ENCODE measurements at regions not wholly inside any gene's neighbourhood (a gene's known extent, or its start where the extent isn't known, plus 50 kb on each side); places are given as distances from the start of the nearest gene placed in this dataset.
"Not testable (repeated sequence)": the region's sequence is repeated elsewhere in the genome, so short reads cannot be mapped to it uniquely, and the experiment has no call there.

GRCh38 chr14:88929656-88930436 is 105.4 kb downstream of the TTC8 start:
- peak; percentile 4 for DNase-seq (ENCODE audit: low read depth)

GRCh38 chr14:88931321-88932110 is 107.1 kb downstream of the TTC8 start:
- DNase-seq (ENCODE audit: low read depth), result no peak

- DNase-seq (ENCODE audit: low read depth), result peak; percentile 10
These were observed 108.7 kb downstream of the TTC8 start for GRCh38 chr14:88933191-88933590.

- DNase-seq (ENCODE audit: low read depth), result peak; percentile 5
These were observed 109.9 kb downstream of the TTC8 start for GRCh38 chr14:88934351-88934806.

- no peak for DNase-seq (ENCODE audit: low read depth)
These were observed 110.6 kb downstream of the TTC8 start for GRCh38 chr14:88935083-88935482.

GRCh38 chr14:88937706-88938105 is 113.3 kb downstream of the TTC8 start:
- peak; percentile 65 for DNase-seq (ENCODE audit: low read depth)

GRCh38 chr14:88940671-88941070 is 116.2 kb downstream of the TTC8 start:
- no peak for DNase-seq (ENCODE audit: low read depth)

GRCh38 chr14:88941414-88941813 is 117.0 kb downstream of the TTC8 start:
- no peak for DNase-seq (ENCODE audit: low read depth)

- no peak for DNase-seq (ENCODE audit: low read depth)
These were observed 123.5 kb downstream of the TTC8 start for GRCh38 chr14:88947646-88948598.

GRCh38 chr14:88950069-88950468 is 125.6 kb downstream of the TTC8 start:
- DNase-seq (ENCODE audit: low read depth), result no peak

- DNase-seq (ENCODE audit: low read depth), result no peak
These were observed 126.9 kb downstream of the TTC8 start for GRCh38 chr14:88951370-88951769.

- no peak for DNase-seq (ENCODE audit: low read depth)
These were observed 128.4 kb downstream of the TTC8 start for GRCh38 chr14:88952901-88953300.

GRCh38 chr14:88955455-88955854 is 131.0 kb downstream of the TTC8 start:
- peak; percentile 68 for DNase-seq (ENCODE audit: low read depth)

- DNase-seq (ENCODE audit: low read depth), result no peak
These were observed 136.0 kb downstream of the TTC8 start for GRCh38 chr14:88960496-88960895.

- DNase-seq (ENCODE audit: low read depth), result no peak
These were observed 136.8 kb downstream of the TTC8 start for GRCh38 chr14:88961214-88961613.

- peak; percentile 73 for DNase-seq (ENCODE audit: low read depth)
These were observed 137.9 kb downstream of the TTC8 start for GRCh38 chr14:88962356-88962755.

- no peak for DNase-seq (ENCODE audit: low read depth)
These were observed 142.8 kb downstream of the TTC8 start for GRCh38 chr14:88967299-88967698.

GRCh38 chr14:88975043-88975830 is 150.8 kb downstream of the TTC8 start:
- no peak for DNase-seq (ENCODE audit: low read depth)

- DNase-seq (ENCODE audit: low read depth), result no peak
These were observed 151.5 kb downstream of the TTC8 start for GRCh38 chr14:88975926-88976325.

GRCh38 chr14:88980907-88981306 is 156.5 kb downstream of the TTC8 start:
- DNase-seq (ENCODE audit: low read depth), result not testable (repeated sequence)

- peak; percentile 48 for DNase-seq (ENCODE audit: low read depth)
These were observed 157.5 kb downstream of the TTC8 start for GRCh38 chr14:88981948-88982347.

Measured in RPMI7951 (cell line).